PFSK-1 (cell line): ENCODE measurements at regions not wholly inside any gene's neighbourhood (a gene's known extent, or its start where the extent isn't known, plus 50 kb on each side); places are given as distances from the start of the nearest gene placed in this dataset.

ENCODE experiments used
- FOXP2 ChIP-seq: optimal IDR thresholded peaks from 2 replicates; pipeline ENCODE3; 2011; ENCODE audit warnings: borderline replicate concordance, control low read depth, inconsistent platforms; ENCODE audit not compliant: insufficient read depth; ENCODE audit errors: extremely low read length, extremely low read depth
- SIN3A ChIP-seq: IDR thresholded peaks from 2 replicates; pipeline ENCODE4 v1.6.1; 2012; ENCODE audit warnings: mild to moderate bottlenecking, low read length, moderate library complexity, borderline replicate concordance; ENCODE audit not compliant: insufficient read depth
- TAF1 ChIP-seq: IDR thresholded peaks from 2 replicates; pipeline ENCODE4 v1.6.1; 2012; ENCODE audit warnings: low read length, control low read depth, borderline replicate concordance; ENCODE audit not compliant: insufficient read depth
- TF ChIP-seq, protein P1 (sequence below), 2 experiments: IDR thresholded peaks; 2 replicates each; pipeline versions ENCODE4 v1.6.1 to v1.8.0; 2011 to 2012; ENCODE audit warnings: low read depth in 2 of 2, low read length in 2 of 2, control low read depth in 1 of 2, inconsistent platforms in 1 of 2, mild to moderate bottlenecking in 1 of 2, moderate library complexity in 1 of 2; ENCODE audit not compliant: insufficient read depth in 1 of 2

DNA sequence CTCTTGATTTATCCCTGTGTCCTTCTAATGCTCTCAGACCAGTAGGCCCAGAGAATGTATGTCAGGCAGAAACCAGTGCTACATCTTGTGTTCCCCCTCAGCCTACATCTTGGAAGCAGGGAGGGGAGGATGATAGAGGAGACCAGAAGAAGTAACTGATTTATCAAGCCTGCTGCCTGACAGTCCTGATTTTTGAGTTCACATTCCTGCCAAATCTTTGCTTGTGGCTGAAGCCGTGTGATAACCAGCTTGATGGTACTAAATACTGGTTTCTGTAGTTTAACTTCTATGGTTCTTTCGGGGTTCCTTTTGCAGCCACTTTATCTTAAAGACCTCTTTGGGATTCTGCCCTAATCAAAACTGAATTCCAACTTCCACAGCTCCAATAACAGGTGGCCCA lies 59.7 kb upstream of the WDR26 start:
- TF ChIP-seq TAF1 = no peak
- TF ChIP-seq, protein P1, sequence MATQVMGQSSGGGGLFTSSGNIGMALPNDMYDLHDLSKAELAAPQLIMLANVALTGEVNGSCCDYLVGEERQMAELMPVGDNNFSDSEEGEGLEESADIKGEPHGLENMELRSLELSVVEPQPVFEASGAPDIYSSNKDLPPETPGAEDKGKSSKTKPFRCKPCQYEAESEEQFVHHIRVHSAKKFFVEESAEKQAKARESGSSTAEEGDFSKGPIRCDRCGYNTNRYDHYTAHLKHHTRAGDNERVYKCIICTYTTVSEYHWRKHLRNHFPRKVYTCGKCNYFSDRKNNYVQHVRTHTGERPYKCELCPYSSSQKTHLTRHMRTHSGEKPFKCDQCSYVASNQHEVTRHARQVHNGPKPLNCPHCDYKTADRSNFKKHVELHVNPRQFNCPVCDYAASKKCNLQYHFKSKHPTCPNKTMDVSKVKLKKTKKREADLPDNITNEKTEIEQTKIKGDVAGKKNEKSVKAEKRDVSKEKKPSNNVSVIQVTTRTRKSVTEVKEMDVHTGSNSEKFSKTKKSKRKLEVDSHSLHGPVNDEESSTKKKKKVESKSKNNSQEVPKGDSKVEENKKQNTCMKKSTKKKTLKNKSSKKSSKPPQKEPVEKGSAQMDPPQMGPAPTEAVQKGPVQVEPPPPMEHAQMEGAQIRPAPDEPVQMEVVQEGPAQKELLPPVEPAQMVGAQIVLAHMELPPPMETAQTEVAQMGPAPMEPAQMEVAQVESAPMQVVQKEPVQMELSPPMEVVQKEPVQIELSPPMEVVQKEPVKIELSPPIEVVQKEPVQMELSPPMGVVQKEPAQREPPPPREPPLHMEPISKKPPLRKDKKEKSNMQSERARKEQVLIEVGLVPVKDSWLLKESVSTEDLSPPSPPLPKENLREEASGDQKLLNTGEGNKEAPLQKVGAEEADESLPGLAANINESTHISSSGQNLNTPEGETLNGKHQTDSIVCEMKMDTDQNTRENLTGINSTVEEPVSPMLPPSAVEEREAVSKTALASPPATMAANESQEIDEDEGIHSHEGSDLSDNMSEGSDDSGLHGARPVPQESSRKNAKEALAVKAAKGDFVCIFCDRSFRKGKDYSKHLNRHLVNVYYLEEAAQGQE (IDR thresholded peaks at IDR 0.05; ENCODE audit: insufficient read depth in 1 of 2, low read depth in 2 of 2, low read length in 2 of 2) = no peak
- no peak for TF ChIP-seq FOXP2
- no peak for TF ChIP-seq SIN3A
